HG02759 (cell line): ENCODE measurements at regions not wholly inside any gene's neighbourhood (a gene's known extent, or its start where the extent isn't known, plus 50 kb on each side); places are given as distances from the start of the nearest gene placed in this dataset.
"Not testable (repeated sequence)": the region's sequence is repeated elsewhere in the genome, so short reads cannot be mapped to it uniquely, and the experiment has no call there.

Experiments used
- ATAC-seq: cut with Tn5 transposase; IDR thresholded peaks from one replicate; pipeline ENCODE4 v1.9.1; 2021; ENCODE audit warnings: mild to moderate bottlenecking, moderate library complexity; ENCODE audit not compliant: unreplicated experiment

DNA sequence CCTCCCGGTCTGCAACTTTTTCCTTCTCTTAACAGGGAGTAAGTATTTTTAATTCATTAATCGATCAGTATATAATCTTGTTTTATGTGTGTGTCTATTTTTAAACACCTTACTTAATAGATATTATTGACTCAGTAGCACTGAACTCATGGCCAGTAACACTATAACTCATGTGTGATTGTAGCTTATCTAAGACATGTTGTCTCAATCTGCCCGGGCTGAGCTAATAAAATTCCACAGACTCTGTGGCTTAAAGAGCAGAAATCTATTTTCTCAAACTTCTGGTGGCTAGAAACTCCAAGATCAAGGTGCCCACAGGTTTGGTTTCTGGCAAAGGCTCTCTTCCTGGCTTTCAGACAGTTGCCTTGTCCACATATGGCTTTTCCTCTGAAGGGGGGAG lies 68.8 kb upstream of the TNFAIP3 start:
- no peak for ATAC-seq

DNA sequence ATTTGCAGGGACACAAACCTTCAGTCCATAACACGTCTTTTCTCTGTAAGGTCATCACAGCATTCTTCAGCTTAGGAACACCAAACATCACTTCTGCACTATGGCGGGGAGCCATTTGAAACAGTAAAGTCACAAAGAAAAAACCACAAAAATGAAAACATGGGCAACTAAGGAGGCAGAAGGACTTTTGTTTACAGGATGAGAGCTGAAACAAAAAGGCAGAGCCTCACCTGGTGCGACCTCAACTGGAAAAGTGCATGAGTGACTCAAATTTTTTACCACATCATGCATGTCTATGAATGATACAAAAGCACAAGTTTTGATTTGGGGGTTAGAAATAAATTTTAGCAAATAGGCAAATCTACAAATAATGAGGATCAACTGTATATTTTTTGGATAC lies 68.2 kb upstream of the TNFAIP3 start:
- no peak for ATAC-seq

DNA sequence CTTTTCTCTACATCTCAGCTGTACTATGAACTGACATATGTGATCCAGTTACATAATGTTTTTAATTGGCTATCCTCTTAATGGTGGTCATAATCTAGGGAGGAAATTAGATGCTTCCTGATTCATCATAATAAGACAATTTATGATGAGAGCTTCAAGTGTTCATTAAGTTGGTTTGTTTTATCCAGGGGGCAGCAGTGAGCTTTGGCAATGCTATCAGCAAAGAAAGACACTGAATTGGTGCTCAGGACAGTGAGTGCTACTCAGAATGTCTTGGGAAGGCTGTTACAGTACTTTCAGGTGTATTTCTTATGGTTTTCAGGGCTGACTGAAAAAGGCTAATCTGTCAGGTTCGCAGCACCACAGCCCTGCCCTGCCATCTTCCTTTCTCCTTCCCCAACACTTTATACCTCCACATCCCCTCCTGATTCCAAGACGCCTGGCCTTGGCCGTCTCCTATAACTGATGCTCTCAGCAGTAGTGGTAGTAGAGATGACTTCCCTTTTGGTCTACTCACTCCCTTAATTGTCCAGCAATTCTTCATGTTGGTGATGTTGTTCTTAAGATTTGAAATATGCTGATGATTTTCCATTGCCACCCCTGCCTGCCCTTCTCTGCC lies 67.0 kb upstream of the TNFAIP3 start:
- no peak for ATAC-seq

DNA sequence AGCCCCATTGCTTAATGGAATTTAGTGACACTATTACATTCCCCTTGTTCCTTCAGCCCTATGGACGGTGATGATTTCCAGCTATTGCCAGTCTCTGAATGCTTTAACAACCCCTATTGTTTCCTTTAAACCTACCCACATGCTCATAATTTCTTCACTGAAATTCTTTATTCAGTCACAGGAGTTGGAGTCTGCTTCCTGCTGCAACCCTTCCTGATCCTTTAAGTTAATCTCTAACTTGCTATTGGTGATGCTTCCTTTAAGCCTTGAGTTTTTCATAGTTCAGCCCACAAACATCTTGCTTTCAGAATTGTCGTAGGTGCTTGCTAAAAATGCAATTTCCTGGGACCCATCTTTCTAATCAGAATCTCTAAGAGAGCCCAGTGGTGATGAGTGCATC lies 66.3 kb upstream of the TNFAIP3 start:
- ATAC-seq, result no peak

DNA sequence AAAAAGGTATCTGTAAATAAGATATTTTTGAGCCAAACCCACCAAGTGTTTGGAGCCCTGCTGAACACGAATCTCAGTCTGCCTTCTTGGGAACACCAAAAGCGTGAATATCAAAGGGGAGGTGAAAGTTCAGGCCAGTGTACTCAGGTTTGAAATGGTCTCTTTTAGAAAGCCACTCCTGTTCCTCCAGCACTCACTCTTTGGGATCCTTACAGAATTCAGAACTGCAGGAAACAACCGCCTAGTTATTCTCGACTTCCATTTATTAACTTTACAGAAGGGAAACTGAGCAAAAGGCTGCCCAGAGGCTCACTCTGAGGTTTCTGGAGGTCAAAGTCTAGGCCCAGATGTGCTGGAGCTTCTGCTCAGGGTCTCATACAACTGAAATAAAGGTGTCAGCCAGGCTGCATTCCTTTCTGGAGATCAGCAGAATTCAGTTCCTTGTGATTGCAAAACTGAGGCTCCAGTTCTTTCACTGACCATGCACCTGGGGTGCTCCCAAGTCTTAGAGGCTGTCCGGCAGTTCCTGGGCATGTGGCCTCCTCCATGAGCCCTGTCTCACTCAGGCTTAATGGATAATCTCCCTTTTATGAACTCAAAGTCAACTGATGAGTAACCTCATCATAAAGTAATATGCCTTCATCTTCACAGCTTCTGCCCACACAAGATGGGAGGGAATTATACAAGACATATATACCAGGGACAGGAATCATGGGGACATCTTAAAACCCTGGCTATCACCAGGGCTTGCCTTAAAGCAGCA lies 65.5 kb upstream of the TNFAIP3 start:
- ATAC-seq, result no peak

DNA sequence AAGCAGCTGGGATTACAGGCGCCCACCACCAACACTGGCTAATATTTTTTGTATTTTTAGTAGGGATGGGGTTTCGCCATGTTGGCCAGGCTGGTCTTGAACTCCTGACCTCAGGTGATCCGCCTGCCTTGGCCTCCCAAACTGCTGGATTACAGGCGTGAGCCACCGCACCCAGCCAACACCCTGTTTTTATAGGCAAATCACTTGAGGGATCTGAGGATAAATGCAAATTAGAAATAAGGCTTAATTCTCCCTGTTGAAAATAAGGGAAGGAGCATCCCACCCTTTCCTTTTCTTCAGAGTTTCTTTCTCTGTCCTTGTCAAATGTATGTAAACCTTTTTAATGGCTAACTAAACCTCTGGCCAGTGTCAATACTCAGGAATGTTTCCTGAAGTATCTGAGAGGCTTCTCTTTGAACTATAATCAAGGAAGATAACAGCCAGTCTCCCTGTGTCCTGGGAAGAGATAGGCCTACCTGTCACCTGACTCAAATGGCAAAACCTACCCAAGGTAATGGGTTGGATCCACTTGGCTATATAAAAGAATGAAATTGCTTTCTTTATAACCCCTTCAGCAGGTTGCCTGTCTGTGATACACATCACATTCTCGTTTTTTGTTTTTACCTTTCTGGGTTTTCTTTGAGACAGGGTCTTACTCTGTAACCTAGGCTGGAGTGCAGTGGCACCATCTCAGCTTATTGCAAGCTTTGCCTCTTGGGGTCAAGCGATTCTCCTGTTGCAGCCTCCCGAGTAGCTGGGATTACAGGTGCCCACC lies 64.5 kb upstream of the TNFAIP3 start:
- no peak for ATAC-seq

DNA sequence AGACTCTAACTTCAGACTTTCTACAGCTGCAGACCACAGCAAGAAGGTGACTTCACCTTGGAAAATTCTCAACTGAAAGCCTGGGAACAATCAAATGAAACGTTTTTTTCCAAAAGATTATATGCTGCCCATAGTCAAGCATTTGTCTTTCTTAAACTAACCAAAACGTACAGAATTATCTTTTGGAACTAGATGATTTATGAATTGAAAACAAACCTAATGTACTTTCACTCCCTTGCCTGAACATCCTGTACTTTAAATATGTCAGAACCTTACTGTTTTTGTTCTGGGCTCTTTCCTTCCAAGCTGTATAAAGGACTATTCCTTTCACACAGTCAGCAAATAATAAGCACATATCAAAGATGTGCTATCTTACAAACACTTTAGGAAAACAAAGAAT lies 62.4 kb upstream of the TNFAIP3 start:
- ATAC-seq, result no peak

DNA sequence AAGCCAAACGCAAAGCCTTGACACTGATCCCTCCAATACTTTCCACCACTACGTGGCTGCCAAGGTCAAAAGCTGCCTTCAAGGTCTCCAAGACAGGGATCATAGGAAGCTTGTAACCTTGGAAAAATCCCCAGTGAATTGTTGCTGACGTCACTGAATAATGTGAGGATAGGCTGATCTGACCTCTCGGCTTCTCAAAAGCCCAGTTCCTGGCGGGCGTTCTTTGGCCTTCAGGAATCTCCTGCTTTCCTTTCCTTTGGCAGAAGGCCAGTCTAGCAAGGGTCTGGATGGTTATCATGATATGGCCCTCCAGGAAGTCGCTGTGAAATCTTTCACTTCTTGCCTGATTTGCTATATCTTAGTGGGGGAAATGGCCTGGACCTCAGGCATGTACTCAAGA lies 61.4 kb upstream of the TNFAIP3 start:
- no peak for ATAC-seq

DNA sequence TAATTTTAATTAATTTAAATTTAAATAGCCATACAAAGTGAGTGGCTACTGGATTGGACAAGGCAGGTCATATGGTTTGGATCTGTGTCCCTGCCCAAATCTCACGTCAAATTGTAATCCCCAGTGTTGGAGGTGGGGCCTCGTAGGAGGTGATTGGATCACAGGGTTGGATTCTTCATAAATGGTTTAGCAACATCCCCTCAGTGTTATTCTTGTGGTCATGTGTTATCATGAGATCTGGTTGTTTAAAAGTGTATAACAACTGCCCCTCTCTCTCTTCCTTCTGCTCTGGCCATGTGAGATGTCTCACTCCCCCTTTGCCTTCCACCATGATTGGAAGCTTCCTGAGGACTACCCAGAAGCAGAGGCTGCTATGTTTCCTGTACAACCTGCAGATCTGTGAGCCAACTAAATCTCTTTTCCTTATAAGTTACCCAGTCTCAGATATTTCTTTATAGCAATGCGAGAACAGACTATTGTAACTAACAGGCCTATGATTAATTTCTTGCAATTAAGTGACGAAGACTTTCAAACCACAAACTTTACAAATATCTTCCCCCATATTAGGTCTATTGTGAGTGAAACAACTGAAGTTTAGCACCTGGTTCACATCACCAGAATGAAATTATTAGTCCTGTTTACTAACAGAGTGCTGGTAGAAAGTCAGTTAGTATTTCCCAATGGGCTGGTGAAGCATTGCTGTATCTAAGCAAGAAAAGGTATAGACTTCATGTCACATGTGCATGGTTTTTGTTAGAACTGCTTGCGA lies 60.0 kb upstream of the TNFAIP3 start:
- no peak for ATAC-seq

DNA sequence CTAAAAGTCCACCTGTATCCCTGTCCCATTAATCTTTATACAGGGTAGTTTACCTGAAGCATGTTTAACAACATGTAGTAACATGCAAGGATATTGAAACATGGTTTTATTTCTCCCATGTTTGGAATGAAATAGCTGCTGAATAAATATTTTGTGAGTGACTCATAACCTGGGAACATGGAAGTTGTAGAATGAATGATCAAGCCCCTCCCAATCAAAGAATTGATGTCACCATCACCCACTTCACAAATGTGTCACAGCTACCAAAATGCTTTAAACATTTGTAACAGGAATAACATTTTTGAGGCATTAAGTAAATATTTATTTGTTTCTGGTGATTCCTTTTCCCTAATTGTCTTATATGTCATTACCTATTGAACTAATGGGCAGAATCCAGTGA lies 58.9 kb upstream of the TNFAIP3 start:
- ATAC-seq, result no peak

DNA sequence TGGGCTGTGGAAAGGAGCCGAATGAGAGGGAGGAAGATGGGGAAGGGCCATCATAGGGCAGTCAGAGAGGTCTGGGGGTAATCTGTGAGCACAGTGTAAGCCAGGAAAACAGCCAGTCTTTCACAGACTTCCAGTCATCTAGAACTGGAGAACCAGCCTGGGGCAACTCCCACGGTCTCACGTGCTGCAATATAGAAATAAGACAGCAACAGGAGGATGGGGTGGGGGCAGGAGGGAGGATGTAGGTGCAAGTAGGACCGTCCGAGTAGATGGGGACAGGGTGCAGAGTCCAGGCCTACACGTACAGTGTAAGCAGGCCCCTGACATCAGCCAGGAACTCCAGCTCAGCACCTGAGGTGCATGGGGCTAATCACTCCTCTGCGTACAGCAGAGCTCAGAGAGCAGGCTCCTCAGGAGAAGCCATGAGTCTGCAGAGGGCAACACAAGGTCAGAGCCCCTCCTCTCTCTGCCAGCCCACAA lies 58.2 kb upstream of the TNFAIP3 start:
- ATAC-seq, result no peak

DNA sequence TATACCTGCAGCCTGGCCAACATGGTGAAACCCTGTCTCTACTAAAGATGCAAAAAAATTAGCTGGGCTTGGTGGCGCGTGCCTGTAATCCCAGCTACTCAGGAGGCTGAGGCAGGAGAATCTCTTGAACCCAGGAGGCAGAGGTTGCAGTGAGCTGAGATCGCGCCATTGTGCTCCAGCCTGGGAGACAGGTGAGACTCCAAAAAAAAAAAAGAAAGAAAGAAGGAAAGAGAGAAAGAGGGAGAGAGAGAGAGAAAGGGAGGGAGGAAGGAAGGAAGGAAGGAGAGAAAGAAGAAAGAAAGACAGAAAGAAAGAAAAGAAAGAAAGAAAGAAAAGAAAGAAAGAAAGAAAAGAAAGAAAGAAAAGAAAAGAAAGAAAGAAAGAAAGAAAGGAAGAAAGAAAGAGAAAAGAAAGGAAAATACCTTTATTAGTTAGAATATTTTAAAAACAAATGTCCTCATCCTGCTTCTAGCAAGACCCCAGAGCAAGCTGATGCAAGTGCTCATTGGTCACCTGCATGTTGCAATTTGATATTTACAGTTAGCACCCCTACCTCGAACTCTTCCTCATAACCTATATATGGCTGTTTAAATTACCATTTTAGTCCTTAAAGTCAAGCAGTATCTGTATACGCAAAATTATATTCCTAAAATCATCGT lies 57.0 kb upstream of the TNFAIP3 start:
- ATAC-seq, result not testable (repeated sequence)

DNA sequence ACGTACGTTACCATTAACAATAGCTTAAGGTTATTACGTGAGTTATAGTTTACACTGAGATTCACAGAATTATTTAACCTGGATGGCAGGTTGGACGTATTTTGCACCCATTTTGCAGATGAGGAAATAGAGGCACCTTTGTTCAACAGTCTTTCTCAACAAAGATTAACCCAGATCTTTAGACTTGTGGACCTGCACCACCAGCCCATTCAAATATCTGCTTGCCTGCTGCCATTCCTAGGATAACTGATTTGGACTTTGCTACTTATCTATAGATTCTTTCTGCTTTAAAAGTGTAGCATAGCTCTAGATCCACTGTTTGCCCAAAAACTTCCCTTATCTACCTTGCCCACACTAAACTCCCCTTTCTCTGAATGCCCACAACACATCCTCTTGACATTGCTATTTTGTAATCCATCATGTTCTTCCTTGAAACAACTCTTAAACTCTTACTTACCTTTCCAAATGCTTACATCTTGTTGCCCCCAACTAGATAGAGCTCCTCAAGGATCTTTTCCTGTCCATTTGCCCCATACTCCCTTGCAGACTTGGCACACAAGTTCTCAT lies 56.4 kb upstream of the TNFAIP3 start:
- ATAC-seq, result no peak

DNA sequence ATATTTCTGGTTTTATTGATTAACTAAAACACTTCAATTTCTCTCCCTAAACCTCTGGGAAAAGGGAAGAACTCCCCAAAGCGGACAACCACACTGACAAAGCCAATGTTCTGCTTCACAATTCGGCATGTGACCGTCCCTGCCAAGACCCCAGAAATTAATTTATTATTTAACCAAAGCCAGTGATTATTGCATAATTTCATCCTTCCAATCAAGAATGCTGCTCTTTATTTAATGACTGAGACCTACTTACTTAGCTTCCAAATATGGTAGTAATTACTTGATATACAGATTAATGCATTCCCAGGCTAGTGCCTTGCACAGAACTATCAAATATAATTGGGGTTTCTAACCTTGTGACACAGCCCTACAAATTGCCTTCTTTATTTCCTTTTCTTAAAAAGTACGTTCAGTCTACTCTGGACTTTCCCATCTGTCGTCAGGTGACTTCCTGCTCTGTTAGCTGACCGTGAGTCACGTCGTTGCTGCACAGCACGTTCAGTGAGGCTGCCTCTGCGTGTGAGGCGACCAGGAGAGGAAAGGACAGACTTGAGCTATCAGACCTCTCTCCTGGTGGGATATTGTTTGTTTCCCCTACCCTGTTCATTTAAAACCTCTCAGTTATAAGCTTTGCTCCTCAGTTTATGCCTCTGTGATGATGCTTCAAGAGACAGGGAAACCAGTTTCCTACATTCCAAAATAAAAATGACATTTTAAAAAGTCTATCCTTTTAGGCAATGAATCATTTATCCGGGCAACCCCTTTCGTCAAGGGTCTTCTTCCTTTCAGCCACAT lies 55.7 kb upstream of the TNFAIP3 start:
- ATAC-seq, result peak; percentile 97

DNA sequence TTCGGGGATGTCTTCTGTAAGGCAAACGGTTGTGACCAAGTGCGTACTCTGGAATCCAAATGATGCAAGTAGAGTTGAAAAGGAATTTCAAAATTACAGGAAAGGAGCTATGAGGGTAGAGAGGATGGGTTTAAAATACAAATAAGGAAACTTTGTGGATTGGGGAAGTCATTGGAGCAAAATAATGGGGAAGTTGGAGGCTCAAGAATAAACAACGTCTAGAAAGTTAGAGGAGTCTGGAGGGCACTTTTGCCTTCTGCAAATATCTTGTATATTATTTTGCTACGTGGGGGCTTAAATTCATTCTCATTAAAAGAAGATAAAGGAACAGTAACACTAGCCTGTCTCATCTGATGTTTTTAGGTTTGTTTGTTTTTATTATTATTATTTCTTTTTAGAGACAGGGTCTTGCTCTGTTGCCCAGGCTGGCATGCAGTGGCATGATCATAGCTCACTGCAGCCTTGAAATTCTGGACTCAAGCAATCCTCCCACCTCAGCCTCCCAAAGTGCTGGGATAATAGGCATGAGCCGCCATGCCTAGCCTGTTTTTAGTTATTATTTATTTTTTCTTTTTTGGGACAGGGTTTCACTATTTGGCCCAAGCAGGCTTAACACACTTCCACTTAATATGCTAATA lies 55.0 kb upstream of the TNFAIP3 start:
- no peak for ATAC-seq

DNA sequence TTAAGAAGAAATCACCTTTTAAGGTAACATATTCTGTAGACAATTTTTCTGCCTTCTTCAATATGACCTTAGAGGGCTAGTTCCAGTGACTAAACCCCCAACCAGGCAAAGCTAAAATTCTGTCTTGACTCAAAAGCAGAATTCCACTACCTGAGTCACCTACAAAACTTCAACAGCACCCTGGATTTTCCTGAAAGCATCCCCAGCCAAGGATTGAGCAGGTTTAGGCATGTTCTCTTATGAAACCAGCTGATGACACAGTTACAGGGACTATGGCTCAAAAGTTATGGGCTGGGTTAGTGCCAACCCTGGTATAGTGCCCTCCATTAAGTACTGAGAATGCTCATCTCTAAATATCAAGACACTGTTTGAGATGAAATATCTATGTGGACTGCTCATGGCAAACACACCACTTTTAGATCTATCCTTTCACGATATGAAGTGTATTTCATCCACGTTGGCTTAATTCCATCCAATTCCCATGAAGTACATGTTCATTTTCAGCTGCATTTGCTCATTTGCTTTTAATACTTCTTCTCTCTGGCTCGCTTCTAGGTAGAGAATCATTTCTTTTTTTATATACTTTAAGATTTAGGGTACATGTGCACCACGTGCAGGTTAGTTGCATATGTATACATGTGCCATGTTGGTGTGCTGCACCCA lies 53.6 kb upstream of the TNFAIP3 start:
- ATAC-seq, result no peak

DNA sequence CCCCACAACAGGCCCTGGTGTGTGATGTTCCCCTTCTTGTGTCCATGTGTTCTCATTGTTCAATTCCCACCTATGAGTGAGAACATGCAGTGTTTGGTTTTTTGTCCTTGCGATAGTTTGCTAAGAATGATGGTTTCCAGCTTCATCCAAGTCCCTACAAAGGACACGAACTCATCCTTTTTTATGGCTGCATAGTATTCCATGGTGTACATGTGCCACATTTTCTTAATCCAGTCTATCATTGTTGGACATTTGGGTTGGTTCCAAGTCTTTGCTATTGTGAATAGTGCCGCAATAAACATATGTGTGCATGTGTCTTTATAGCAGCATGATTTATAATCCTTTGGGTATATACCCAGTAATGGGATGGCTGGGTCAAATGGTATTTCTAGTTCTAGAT lies 53.0 kb upstream of the TNFAIP3 start:
- ATAC-seq, result not testable (repeated sequence)

DNA sequence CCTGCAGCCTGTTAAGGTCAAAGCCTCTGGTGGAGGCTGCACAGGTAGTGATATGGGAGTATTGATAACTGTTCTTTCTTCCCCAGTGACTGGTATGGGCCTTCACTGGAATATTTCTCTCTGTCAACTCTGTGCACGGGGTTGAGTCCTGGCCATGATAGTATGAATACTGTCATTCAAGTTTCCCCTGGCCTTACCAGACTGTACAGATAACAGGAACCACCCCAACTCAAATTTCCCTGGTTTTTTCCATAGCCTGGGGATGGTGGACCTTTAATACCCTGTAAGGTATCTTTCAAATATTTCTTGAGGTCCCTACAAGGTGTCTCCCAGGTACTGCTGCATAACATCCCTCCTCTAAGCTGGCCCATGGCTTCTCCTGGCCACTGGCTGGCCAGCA lies 51.4 kb upstream of the TNFAIP3 start:
- no peak for ATAC-seq
